K562 (cell line): ENCODE measurements at regions not wholly inside any gene's neighbourhood (a gene's known extent, or its start where the extent isn't known, plus 50 kb on each side); places are given as distances from the start of the nearest gene placed in this dataset.

Source experiments
- ATAC-seq: fragments of 200-7000 bp; cut with Tn5 transposase; 3 replicates; pipeline ENCODE4 v1.9.1; 2020; ENCODE audit warnings: moderate library complexity
- BruUV-seq: library from RNA; stranded (reverse); fragments of 400-500 nt; replicated peaks from 2 replicates; lab custom pipeline; 2021; lab: Mats Ljungman, UMichigan
- CTCF ChIA-PET: fragments of 300-600 bp; formaldehyde crosslinking; extraction: SDS; loops from one replicate; lab custom pipeline; 2021; ENCODE audit warnings: low intra/inter-chr PET ratio; lab: Yijun Ruan, JAX
- POLR2A ChIA-PET: fragments of 300-600, 350-650 bp; sonication (Branson Sonifier 250); formaldehyde crosslinking; extraction: SDS; loops from one replicate; lab custom pipeline; 2021; ENCODE audit warnings: antibody characterized with exemption, inconsistent platforms; lab: Yijun Ruan, JAX
- DNase-seq, 4 experiments: peaks; one replicate each; pipeline versions ENCODE4 v3.0.0 to v3.0.0-alpha.2; 2011 to 2018; ENCODE audit warnings: low spot score in 3 of 4, mixed read lengths in 3 of 4; ENCODE audit errors: extremely low read depth in 1 of 4
- FAIRE-seq: peaks from 2 replicates; lab custom pipeline; 2011; peaks lifted over from hg19 to GRCh38; lab: Jason Lieb, UNC
- H2AFZ ChIP-seq: 2 replicates; pipeline ENCODE4 v1.6.0; 2011; ENCODE audit warnings: low read depth, low read length, control low read depth, inconsistent platforms
- H3K27ac ChIP-seq: fragments of 200-600 bp; 3 replicates; pipeline ENCODE4 v1.8.0; 2011; ENCODE audit warnings: low read depth, mild to moderate bottlenecking, control low read depth, inconsistent platforms, low read length, moderate library complexity, mixed read lengths; ENCODE audit errors: extremely low read depth
- H3K27me3 ChIP-seq, 2 experiments: fragments of 300-600 bp in 1 of 2; 2 replicates in 1 of 2; 3 replicates in 1 of 2; pipeline versions ENCODE4 v1.6.0 to v1.8.0; 2011; ENCODE audit warnings: inconsistent platforms in 2 of 2, low read length in 2 of 2, mild to moderate bottlenecking in 1 of 2, mixed read lengths in 1 of 2, moderate library complexity in 1 of 2; ENCODE audit not compliant: control insufficient read depth in 2 of 2, insufficient read depth in 2 of 2
- H3K36me3 ChIP-seq: fragments of 300-600 bp; 3 replicates; pipeline ENCODE4 v1.8.0; 2011; ENCODE audit warnings: mild to moderate bottlenecking, low read length, inconsistent platforms; ENCODE audit not compliant: control insufficient read depth, insufficient read depth
- H3K4me1 ChIP-seq, 2 experiments: fragments of 200-600 bp in 1 of 2; replicated peaks in 1 of 2; 2 replicates in 1 of 2; 3 replicates in 1 of 2; pipeline versions ENCODE4 v1.5.1 to v1.8.0; 2011; ENCODE audit warnings: inconsistent platforms in 2 of 2, low read length in 2 of 2, mild to moderate bottlenecking in 1 of 2, mixed read lengths in 1 of 2, moderate library complexity in 1 of 2; ENCODE audit not compliant: control insufficient read depth in 2 of 2, insufficient read depth in 2 of 2
- H3K4me2 ChIP-seq: 2 replicates; pipeline ENCODE4 v1.6.1; 2011; ENCODE audit warnings: low read length, control low read depth, inconsistent platforms, mixed read lengths; ENCODE audit not compliant: insufficient read depth
- H3K4me3 ChIP-seq: fragments of 200-600 bp; sonication (generic), shearing (Covaris generic); 2 replicates; pipeline ENCODE4 v1.5.1; 2016; ENCODE audit warnings: control low read depth, inconsistent platforms
- H3K79me2 ChIP-seq: fragments of 200-600 bp; 3 replicates; pipeline ENCODE4 v1.8.0; 2011; ENCODE audit warnings: low read length, inconsistent platforms; ENCODE audit not compliant: control insufficient read depth, insufficient read depth
- H3K9ac ChIP-seq, 2 experiments: 2 replicates each; pipeline versions ENCODE4 v1.6.0 to v1.6.1; 2011; ENCODE audit warnings: low read depth in 2 of 2, low read length in 2 of 2, control low read depth in 1 of 2, inconsistent platforms in 1 of 2, mild to moderate bottlenecking in 1 of 2, mixed read lengths in 1 of 2; ENCODE audit not compliant: insufficient read depth in 1 of 2
- H3K9me1 ChIP-seq: one replicate; pipeline ENCODE4 v1.6.0; 2011; ENCODE audit warnings: inconsistent platforms, mild to moderate bottlenecking, low read length, moderate library complexity; ENCODE audit not compliant: control insufficient read depth, insufficient read depth
- H3K9me3 ChIP-seq: replicated peaks from 2 replicates; pipeline ENCODE4 v1.5.1; 2011; ENCODE audit warnings: low read depth, low read length, inconsistent platforms; ENCODE audit not compliant: control insufficient read depth, insufficient read depth
- H4K20me1 ChIP-seq: replicated peaks from 2 replicates; pipeline ENCODE4 v1.6.1; 2011; ENCODE audit warnings: low read length, inconsistent platforms, mixed read lengths; ENCODE audit not compliant: control insufficient read depth, insufficient read depth
- HDGF ChIP-seq: fragments of 450-650 bp; IDR thresholded peaks from 2 replicates; pipeline ENCODE4 v1.6.1; 2016
- HEY1 ChIP-seq: fragments of 250-450 bp; sonication (Bioruptor Pico); IDR thresholded peaks from 2 replicates; pipeline ENCODE4 v1.5.0; 2020; ENCODE audit warnings: mild to moderate bottlenecking, moderate library complexity, borderline replicate concordance
- KAT2B ChIP-seq: IDR thresholded peaks from one replicate; pipeline ENCODE4 v1.6.1; 2012; ENCODE audit warnings: low read depth, mild to moderate bottlenecking, control low read depth, inconsistent platforms, low read length, moderate library complexity
- VEZF1 ChIP-seq: fragments of 200-800 bp; sonication (Bioruptor generic); IDR thresholded peaks from 2 replicates; pipeline ENCODE4 v1.6.1; 2017; ENCODE audit warnings: missing genetic modification characterization, missing compliant biosample characterization
- WGBS: fragments of 100-300 bp; shearing (Covaris generic); methylation state at CpG from one replicate; pipeline ENCODE4 v1.1.6; 2016; ENCODE audit warnings: low coverage, mixed read lengths; ENCODE audit not compliant: insufficient coverage; ENCODE audit errors: missing lambda C conversion rate; 5-methylcytosine and 5-hydroxymethylcytosine counted together
- in situ Hi-C: fragments of 300-500 bp; cut with MboI; formaldehyde crosslinking; loops from 4 replicates; pipeline ENCODE4 v1.15.0; 2018; ENCODE audit warnings: inconsistent platforms, mixed read lengths
- intact Hi-C: fragments of 100-400 bp; cut with micrococcal nuclease; formaldehyde crosslinking; loops from 2 replicates; pipeline ENCODE4 v1.14.2; 2022

- H3K9me1 ChIP-seq: no peaks in the 10 kb centered on the region
- H3K9me3 ChIP-seq: no peaks in the 10 kb centered on the region
- intact Hi-C loops (no loop called here), in situ Hi-C loops (no loop called here)
- H3K36me3 ChIP-seq: no peaks in the 10 kb centered on the region
- ChIA-PET POLR2A (no interaction called here), CTCF (no interaction called here)
- ATAC-seq (no peak), DNase-seq (no peak), FAIRE-seq (no peak)
- 2% methylated on average over 6 of the region's 6 CpGs for WGBS
- H3K9ac ChIP-seq: no peak overlapping the region
- H3K79me2 ChIP-seq: no peaks in the 10 kb centered on the region
- H3K4me2 ChIP-seq: no peak overlapping the region
- no TSS peak for BruUV-seq
- H3K27ac ChIP-seq: no peak overlapping the region
- TF ChIP-seq KAT2B (no peak), VEZF1 (CRISPR knock-in tag) (no peak), HDGF (no peak), HEY1 (CRISPR knock-in tag) (no peak)
- no peaks in the 10 kb centered on the region; the same call in 1 of the 2 replicates for H4K20me1 ChIP-seq
- H3K4me1 ChIP-seq: peaks cover 0 to 3% of the 10 kb centered on the region in 2 experiments; a peak in 1 of 5 replicates
- no peak overlapping the region for H3K4me3 ChIP-seq
- peaks cover 27 to 60% of the 10 kb centered on the region in 2 experiments; a peak in 4 of 5 replicates for H3K27me3 ChIP-seq
- H2AFZ ChIP-seq: no peak overlapping the region
Measured at GRCh38 chr6:168915242-168915641, 338.4 kb downstream of the THBS2 start.
